ENCODE measurements at regions not wholly inside any gene's neighbourhood (a gene's known extent, or its start where the extent isn't known, plus 50 kb on each side); places are given as distances from the start of the nearest gene placed in this dataset.

DNA sequence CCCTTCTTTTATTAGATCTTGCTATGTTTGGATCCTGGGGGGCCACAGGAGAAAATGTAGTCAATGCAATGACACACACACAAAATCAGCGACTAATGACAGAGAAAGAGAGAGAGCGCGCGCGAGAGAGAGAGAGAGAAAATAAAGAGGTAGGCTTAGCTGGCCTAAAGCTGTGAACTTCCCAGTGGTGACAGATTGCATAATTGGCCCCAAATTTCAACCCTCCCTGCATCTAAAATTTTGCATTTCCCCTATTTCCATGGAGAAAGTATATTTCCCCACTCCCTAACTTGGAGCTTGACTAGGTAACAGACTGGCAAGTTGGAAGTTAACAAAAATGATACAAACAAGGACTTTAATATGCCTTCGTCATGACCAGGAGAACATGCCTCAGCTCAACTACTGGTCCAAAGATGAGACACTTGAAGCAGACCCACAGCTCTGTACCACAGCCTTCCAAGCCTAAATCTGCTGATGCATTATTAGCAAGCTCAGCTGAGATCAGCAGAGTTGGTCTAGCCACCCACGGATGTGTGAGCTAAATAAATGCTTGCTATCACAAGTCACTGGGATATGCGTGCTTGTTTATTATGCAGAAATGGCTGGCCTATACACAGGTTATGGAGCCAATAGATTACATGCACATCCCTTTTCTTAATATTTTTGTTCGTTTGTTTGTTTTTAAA is 118.1 kb upstream of the PRDM1 start:
- DNase-seq (ENCODE audit: insufficient read length, low spot score), result no peak
- FAIRE-seq, result no peak

DNA sequence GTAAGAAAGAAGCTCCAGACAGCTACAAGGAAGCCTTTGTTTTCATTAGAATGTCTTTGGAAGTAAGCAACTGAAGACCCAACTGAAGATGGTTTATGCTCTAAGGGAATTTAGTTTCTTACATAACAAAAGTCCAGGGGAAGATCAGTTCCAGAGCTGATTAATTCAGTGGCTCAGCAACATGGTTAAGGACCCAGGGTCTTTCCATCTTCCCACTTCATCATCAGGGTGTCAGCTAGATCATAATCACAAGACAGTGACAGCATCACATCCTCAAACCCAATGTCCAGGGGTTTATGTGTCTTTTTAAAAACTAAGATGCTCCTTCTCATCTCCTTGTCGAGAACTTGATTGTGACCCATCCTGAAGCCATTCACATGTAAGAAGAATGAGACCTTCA is 119.7 kb upstream of the PRDM1 start:
- FAIRE-seq (no peak), DNase-seq (ENCODE audit: insufficient read length, low spot score) (no peak)

DNA sequence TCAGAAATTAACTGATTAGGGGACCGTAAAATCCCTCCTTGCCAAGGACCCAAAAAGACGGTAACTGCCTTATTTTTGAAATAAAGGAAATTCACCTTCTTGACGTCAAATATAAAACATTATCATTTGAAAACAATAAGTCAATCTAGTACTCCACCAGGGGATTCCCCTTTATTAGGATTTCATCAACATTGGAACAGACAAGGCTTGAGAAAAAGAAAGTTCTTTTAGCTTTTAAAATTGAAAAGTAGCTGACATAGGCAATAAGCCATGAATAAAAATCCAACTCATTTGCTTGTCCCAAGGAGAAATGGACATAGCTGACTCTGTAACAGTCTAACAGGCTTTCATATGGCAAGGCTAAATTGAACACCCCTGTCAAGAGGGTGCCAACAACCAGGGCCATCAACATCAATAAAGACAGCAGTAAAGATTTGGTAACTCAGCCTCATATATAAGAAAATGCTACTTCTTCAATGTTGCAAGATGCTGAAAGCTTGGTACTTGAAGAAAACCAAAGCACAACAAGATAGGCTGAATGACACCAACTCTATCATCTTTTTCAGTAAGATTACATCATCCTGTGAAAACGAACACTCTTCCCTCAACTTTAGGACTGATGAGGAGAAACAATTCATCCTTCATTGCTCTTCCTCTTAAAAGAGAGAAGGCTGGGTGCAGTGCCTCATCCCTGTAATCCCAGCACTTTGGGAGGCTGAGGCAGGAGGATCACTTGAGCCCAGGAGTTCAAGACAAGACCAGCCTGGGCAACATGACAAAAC is 121.0 kb upstream of the PRDM1 start:
- DNase-seq (ENCODE audit: insufficient read length, low spot score) (no peak), FAIRE-seq (no peak)

- FAIRE-seq, result no peak
- DNase-seq (ENCODE audit: insufficient read length, low spot score), result no peak
Observed at GRCh38 chr6:105954148-105954547, 132.0 kb upstream of the PRDM1 start.

- no peak for DNase-seq (ENCODE audit: insufficient read length, low spot score)
- FAIRE-seq, result no peak
Observed at GRCh38 chr6:105952772-105953690, 133.1 kb upstream of the PRDM1 start.

DNA sequence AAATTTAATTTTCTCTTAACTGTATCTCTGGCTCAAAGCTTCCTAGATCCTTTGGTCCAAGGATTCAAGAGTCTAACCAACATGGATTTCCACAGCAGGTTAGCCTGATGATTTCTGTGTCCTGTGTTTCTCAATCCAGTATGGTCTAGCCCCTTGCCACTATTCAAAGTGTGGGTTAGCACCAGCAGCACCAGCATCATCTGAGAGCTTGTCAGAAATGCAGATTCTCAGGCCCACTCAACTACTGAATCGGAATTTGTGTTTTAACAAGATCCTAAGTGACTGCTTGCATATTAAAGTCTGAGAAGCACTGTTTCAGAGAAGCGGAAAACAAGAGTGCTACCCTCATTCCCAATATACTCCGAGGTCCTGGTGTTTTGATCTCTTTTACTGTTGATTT is 133.8 kb upstream of the PRDM1 start:
- no peak for DNase-seq (ENCODE audit: insufficient read length, low spot score)
- FAIRE-seq, result no peak

DNA sequence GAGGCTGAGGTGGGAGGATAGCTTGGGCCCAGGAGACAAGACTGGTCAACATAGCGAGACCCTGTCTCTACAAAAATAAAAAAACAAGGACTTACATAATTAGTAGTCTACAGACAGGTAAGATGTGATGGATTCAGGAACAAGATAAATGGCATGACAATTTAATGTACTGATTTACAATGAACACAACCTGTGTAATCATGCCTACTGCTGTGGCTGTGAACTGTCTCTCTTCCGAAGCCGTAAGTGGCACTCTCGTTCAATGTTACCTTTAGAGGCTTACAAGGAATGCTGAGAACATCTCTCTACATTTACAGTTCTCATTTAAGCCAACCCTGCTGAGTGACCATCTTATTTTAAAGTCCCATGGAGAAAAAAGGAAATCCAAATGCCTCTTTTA is 134.8 kb upstream of the PRDM1 start:
- no peak for FAIRE-seq
- no peak for DNase-seq (ENCODE audit: insufficient read length, low spot score)

- DNase-seq (ENCODE audit: insufficient read length, low spot score) (no peak), FAIRE-seq (no peak)
Observed at GRCh38 chr6:105949869-105950268, 136.3 kb upstream of the PRDM1 start.

DNA sequence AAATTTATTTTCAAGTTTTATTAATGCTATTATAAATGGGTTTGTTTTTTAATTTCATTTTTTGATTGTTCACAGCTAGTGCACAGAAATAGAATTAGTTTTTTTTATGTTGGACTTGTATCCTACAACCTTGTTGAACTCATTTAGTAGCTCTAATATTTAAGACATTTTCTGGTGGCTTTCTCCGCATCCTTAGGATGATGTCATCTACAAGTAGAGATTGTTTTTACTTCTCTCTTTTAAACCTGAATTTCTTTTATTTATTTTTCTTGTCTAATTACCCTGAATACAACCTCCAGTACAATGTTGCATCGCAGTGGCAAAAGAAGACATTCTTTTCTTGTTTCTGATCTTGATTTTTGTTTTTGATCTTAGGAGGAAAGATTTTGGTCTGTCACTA is 142.6 kb upstream of the PRDM1 start:
- DNase-seq (ENCODE audit: insufficient read length, low spot score) (no peak), FAIRE-seq (no peak)

- FAIRE-seq (no peak), DNase-seq (ENCODE audit: insufficient read length, low spot score) (no peak)
Observed at GRCh38 chr6:105941621-105942412, 144.3 kb upstream of the PRDM1 start.

DNA sequence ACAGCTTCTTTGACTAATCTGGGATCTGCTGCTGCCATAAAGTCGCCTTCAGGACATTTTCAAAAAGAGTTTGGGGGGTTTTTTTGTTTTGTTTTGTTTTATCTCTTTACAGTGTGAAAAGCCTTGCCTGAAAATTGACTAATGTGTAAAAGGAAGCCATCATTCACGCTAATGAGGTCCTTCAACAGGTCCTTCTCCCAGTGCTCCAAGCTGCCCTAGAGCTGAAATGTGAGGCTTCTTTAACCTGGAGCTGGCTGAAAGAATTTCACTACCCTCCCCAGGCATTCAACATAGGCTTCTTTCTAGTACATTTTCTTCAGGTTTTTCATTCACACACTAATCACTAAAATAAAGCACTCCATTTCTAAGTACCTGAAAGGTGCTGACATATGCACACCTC is 145.1 kb upstream of the PRDM1 start:
- DNase-seq (ENCODE audit: insufficient read length, low spot score) (no peak), FAIRE-seq (no peak)

DNA sequence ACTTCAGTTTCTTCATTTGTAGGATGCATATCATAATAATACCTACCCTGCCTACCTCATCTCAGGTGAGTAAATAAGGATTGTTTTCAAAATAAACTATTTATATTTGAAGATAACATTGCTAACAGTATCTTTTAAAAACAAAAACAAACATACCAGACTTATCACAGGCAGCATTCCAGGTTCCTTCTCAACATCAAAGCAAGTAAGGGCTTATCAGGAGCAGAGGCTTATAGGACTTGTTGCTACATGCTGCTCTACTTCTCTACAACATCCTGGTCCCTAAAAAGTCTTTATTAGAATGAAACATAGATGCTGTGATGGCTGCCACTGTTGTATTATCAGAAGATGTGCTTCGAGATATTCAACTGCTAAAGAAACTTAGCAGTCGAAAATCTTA is 149.2 kb upstream of the PRDM1 start:
- DNase-seq (ENCODE audit: insufficient read length, low spot score) (no peak), FAIRE-seq (no peak)

GRCh38 chr6:105935416-105935815 is 150.7 kb upstream of the PRDM1 start:
- no peak for FAIRE-seq
- DNase-seq (ENCODE audit: insufficient read length, low spot score), result no peak

DNA sequence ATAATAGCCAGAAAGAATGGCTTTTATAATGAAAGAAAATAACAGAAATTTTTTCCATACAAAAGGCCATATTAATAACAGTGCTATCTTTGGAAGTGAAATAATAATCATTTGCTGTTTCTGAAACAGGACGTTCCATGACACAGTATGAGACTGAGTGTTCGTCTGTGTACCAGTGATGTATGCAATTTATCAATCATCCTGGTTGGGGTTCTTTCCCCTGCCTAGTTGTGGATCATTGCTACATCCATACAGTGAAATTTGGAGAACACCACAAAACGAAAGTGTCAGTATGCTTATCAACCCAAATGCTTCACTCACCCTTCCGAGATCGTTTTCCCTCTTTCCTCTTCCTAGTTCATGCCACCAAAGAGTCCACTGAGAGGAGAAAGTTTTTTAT is 151.4 kb upstream of the PRDM1 start:
- FAIRE-seq (no peak), DNase-seq (ENCODE audit: insufficient read length, low spot score) (no peak)

- no peak for DNase-seq (ENCODE audit: insufficient read length, low spot score)
Observed at GRCh38 chr6:105932440-105932839, 153.7 kb upstream of the PRDM1 start.

GRCh38 chr6:105929626-105930025 is 156.5 kb upstream of the PRDM1 start:
- FAIRE-seq, result no peak
- no peak for DNase-seq (ENCODE audit: insufficient read length, low spot score)

More at GRCh38 chr6:105932440-105932839, 153.7 kb upstream of the PRDM1 start:
- FAIRE-seq, result no peak

DNA sequence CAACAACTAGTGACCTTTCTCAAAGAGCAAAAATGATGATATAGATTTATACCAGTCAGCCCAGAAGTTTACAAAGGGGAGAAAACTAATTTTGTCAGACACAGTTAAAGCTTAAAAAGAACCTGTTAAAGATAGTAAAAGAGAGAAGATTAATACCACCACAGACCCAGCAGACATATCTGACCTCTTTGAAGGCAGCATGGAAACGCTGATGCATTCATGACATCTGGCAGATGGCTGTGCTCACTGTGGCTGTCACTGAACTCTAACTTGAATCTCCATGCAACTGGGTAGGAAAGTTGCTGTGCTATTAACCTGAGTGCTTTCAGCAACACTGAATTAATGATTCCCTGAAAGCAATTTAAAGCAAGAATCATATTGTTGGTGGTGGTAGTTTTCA is 159.8 kb upstream of the PRDM1 start:
- no peak for FAIRE-seq
- no peak for DNase-seq (ENCODE audit: insufficient read length, low spot score)

GRCh38 chr6:105925706-105926105 is 160.4 kb upstream of the PRDM1 start:
- FAIRE-seq (no peak), DNase-seq (ENCODE audit: insufficient read length, low spot score) (no peak)

DNA sequence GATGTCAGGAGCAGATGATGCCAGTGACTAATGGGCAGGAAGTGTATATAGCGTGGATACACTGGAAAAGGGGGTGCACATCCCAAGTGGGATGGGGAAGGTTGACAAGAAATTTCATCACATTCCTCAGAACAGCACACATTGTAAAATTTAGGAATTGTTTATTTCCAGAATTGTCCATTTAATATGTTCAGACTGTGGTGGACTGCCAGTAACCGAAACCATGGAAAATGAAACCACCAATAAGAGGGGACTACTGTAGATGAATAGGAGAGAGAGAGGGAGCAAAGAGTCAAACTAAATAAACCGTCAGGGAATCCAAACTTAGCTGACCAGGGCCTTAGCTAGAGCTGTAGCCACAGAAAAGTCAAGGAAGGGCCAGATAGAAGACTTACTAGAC is 164.4 kb upstream of the PRDM1 start:
- DNase-seq (ENCODE audit: insufficient read length, low spot score), result no peak
- no peak for FAIRE-seq

- FAIRE-seq, result no peak
- DNase-seq (ENCODE audit: insufficient read length, low spot score), result no peak
Observed at GRCh38 chr6:105920071-105920470, 166.1 kb upstream of the PRDM1 start.

All from GM19239 (cell line).